ENCODE measurements at regions not wholly inside any gene's neighbourhood (a gene's known extent, or its start where the extent isn't known, plus 50 kb on each side); places are given as distances from the start of the nearest gene placed in this dataset.

GRCh38 chr17:12242345-12242954, 221.8 kb downstream of the MAP2K4 start:
- H3K27ac ChIP-seq, result no peak overlapping the region

GRCh38 chr17:12247761-12248160, 227.1 kb downstream of the MAP2K4 start:
- no peaks in the 10 kb centered on the region for H3K36me3 ChIP-seq
- no peak for DNase-seq (ENCODE audit: extremely low spot score in 2 of 2)
- no peak overlapping the region for H3K27ac ChIP-seq
- no peaks in the 10 kb centered on the region for H3K9me3 ChIP-seq
- no peaks in the 10 kb centered on the region for H3K4me1 ChIP-seq
- no peak overlapping the region for H3K4me3 ChIP-seq
- H3K27me3 ChIP-seq, result no peaks in the 10 kb centered on the region
- TF ChIP-seq POLR2AphosphoS5 (IDR thresholded peaks at IDR 0.05; ENCODE audit: insufficient read depth in 1 of 2, low read depth in 1 of 2) (no peak), CTCF (IDR thresholded peaks at IDR 0.05) (no peak), POLR2A (IDR thresholded peaks at IDR 0.05) (no peak)
- intact Hi-C loops (cut with DNase I), result no loop called here

More at GRCh38 chr17:12242345-12242954, 221.8 kb downstream of the MAP2K4 start:
- no peak for TF ChIP-seq POLR2A (IDR thresholded peaks at IDR 0.05)
- TF ChIP-seq CTCF (IDR thresholded peaks at IDR 0.05), result no peak
- no peak for TF ChIP-seq POLR2AphosphoS5 (IDR thresholded peaks at IDR 0.05; ENCODE audit: insufficient read depth in 1 of 2, low read depth in 1 of 2)
- Histone ChIP-seq H3K4me1 (no peaks in the 10 kb centered on the region), H3K9me3 (no peaks in the 10 kb centered on the region), H3K27me3 (no peaks in the 10 kb centered on the region), H3K4me3 (no peak overlapping the region), H3K36me3 (no peaks in the 10 kb centered on the region)
- intact Hi-C loops (cut with DNase I), result no loop called here
- DNase-seq (ENCODE audit: extremely low spot score in 2 of 2), result no peak

GRCh38 chr17:12250973-12251372, 230.3 kb downstream of the MAP2K4 start:
- Histone ChIP-seq H3K27me3 (no peaks in the 10 kb centered on the region), H3K9me3 (no peaks in the 10 kb centered on the region), H3K4me3 (no peak overlapping the region), H3K27ac (no peak overlapping the region), H3K4me1 (no peaks in the 10 kb centered on the region), H3K36me3 (no peaks in the 10 kb centered on the region)
- no peak for DNase-seq (ENCODE audit: extremely low spot score in 2 of 2)
- TF ChIP-seq CTCF (IDR thresholded peaks at IDR 0.05), result no peak
- TF ChIP-seq POLR2AphosphoS5 (IDR thresholded peaks at IDR 0.05; ENCODE audit: insufficient read depth in 1 of 2, low read depth in 1 of 2), result no peak
- TF ChIP-seq POLR2A (IDR thresholded peaks at IDR 0.05), result no peak
- intact Hi-C loops (cut with DNase I), result no loop called here

GRCh38 chr17:12252462-12252861, 231.8 kb downstream of the MAP2K4 start:
- no peak overlapping the region for H3K27ac ChIP-seq
- TF ChIP-seq POLR2A (IDR thresholded peaks at IDR 0.05) (no peak), POLR2AphosphoS5 (IDR thresholded peaks at IDR 0.05; ENCODE audit: insufficient read depth in 1 of 2, low read depth in 1 of 2) (no peak), CTCF (IDR thresholded peaks at IDR 0.05) (no peak)
- no peaks in the 10 kb centered on the region for H3K9me3 ChIP-seq
- intact Hi-C loops (cut with DNase I), result no loop called here
- no peak overlapping the region for H3K4me3 ChIP-seq
- DNase-seq (ENCODE audit: extremely low spot score in 2 of 2), result no peak
- H3K4me1 ChIP-seq, result no peaks in the 10 kb centered on the region
- no peaks in the 10 kb centered on the region for H3K27me3 ChIP-seq
- H3K36me3 ChIP-seq, result no peaks in the 10 kb centered on the region

DNA sequence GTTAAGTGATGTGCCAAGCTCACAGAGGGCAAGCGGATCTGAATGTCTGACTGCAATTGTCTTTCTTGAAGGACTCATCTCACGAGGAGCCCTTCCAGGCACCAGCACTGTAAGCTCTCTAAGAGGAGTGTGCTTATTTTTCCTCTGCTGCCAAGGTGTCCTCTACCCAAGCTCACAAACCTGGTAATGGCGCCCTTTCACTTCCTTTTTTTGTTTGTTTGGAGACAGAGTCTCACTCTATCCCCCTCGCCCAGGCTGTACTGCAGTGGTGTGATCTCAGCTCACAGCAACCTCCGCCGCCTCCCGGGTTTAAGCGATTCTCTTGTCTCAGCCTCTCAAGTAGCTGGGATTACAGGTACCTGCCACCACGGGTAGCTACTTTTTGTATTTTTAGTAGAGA, 233.8 kb downstream of the MAP2K4 start:
- TF ChIP-seq CTCF (IDR thresholded peaks at IDR 0.05), result no peak
- H3K27me3 ChIP-seq, result no peaks in the 10 kb centered on the region
- intact Hi-C loops (cut with DNase I), result no loop called here
- DNase-seq (ENCODE audit: extremely low spot score in 2 of 2), result no peak
- no peaks in the 10 kb centered on the region for H3K36me3 ChIP-seq
- no peak overlapping the region for H3K4me3 ChIP-seq
- no peak overlapping the region for H3K27ac ChIP-seq
- no peaks in the 10 kb centered on the region for H3K9me3 ChIP-seq
- H3K4me1 ChIP-seq, result no peaks in the 10 kb centered on the region
